ENCODE measurements at regions not wholly inside any gene's neighbourhood (a gene's known extent, or its start where the extent isn't known, plus 50 kb on each side); places are given as distances from the start of the nearest gene placed in this dataset.

GRCh38 chr15:62848632-62849050 is 193.9 kb upstream of the TPM1 start:
- TF ChIP-seq CTCF (conservative IDR thresholded peaks at IDR 0.05; ENCODE audit: low read length) (no peak), EZH2phosphoT487 (IDR thresholded peaks at IDR 0.05; ENCODE audit: borderline replicate concordance, low read depth, low read length) (no peak)
